Loucy (cell line): ENCODE measurements at regions not wholly inside any gene's neighbourhood (a gene's known extent, or its start where the extent isn't known, plus 50 kb on each side); places are given as distances from the start of the nearest gene placed in this dataset.

Experiments used
- H2AFZ ChIP-seq: fragments of 200-600 bp; sonication (generic); 2 replicates; pipeline ENCODE4 v1.6.0; 2016; ENCODE audit warnings: antibody characterized with exemption, mild to moderate bottlenecking, low read length, moderate library complexity
- H3F3A ChIP-seq: fragments of 200-600 bp; 2 replicates; pipeline ENCODE4 v1.6.0; 2016; ENCODE audit warnings: antibody characterized with exemption, low read depth, mild to moderate bottlenecking
- H3K27me3 ChIP-seq: fragments of 200-600 bp; sonication (generic); 2 replicates; pipeline ENCODE4 v1.6.1; 2014; ENCODE audit warnings: low read length, mild to moderate bottlenecking; ENCODE audit not compliant: insufficient read depth, poor library complexity, severe bottlenecking
- H3K36me3 ChIP-seq: fragments of 200-600 bp; sonication (generic); 2 replicates; pipeline ENCODE4 v1.6.1; 2016; ENCODE audit warnings: low read length; ENCODE audit not compliant: insufficient read depth
- H3K4me1 ChIP-seq: fragments of 200-600 bp; sonication (generic); 2 replicates; pipeline ENCODE4 v1.5.1; 2014; ENCODE audit warnings: low read length, mild to moderate bottlenecking; ENCODE audit not compliant: insufficient read depth, poor library complexity, severe bottlenecking
- H3K4me2 ChIP-seq: fragments of 200-600 bp; sonication (generic); 2 replicates; pipeline ENCODE4 v1.6.0; 2014; ENCODE audit warnings: antibody characterized with exemption, low read length, low read depth, mild to moderate bottlenecking; ENCODE audit not compliant: poor library complexity, severe bottlenecking
- H3K4me3 ChIP-seq: fragments of 200-600 bp; sonication (generic); 2 replicates; pipeline ENCODE4 v1.5.1; 2014; ENCODE audit warnings: low read length, mild to moderate bottlenecking, mixed read lengths; ENCODE audit not compliant: poor library complexity, severe bottlenecking
- H3K79me2 ChIP-seq: fragments of 200-600 bp; sonication (generic); 2 replicates; pipeline ENCODE4 v1.6.1; 2014; ENCODE audit warnings: low read length; ENCODE audit not compliant: insufficient read depth
- H3K9ac ChIP-seq: fragments of 200-600 bp; sonication (generic); 2 replicates; pipeline ENCODE4 v1.6.0; 2014; ENCODE audit warnings: mild to moderate bottlenecking, low read depth, low read length, moderate library complexity; ENCODE audit not compliant: poor library complexity, severe bottlenecking
- H3K9me2 ChIP-seq: fragments of 200-600 bp; sonication (generic); replicated peaks from 2 replicates; pipeline ENCODE4 v1.6.1; 2016; ENCODE audit warnings: low read depth, low read length, mixed read lengths
- H3K9me3 ChIP-seq: fragments of 200-600 bp; sonication (generic); 2 replicates; pipeline ENCODE4 v1.6.1; 2014; ENCODE audit warnings: mild to moderate bottlenecking, antibody characterized with exemption, low read length, low read depth; ENCODE audit not compliant: insufficient read depth
- H4K20me1 ChIP-seq: fragments of 200-600 bp; sonication (generic); 2 replicates; pipeline ENCODE4 v1.6.0; 2014; ENCODE audit warnings: antibody characterized with exemption, low read length, mild to moderate bottlenecking; ENCODE audit not compliant: insufficient read depth, poor library complexity, severe bottlenecking
- CTCF ChIP-seq: fragments of 200-600 bp; sonication (generic); conservative IDR thresholded peaks from 2 replicates; pipeline ENCODE4 v1.5.1; 2014; ENCODE audit warnings: mild to moderate bottlenecking, antibody characterized with exemption, low read length
- EZH2phosphoT487 ChIP-seq: fragments of 200-600 bp; IDR thresholded peaks from 2 replicates; pipeline ENCODE4 v1.6.1; 2018; ENCODE audit warnings: antibody characterized with exemption, mild to moderate bottlenecking, moderate library complexity, borderline replicate concordance

- no peaks in the 10 kb centered on the region for H4K20me1 ChIP-seq
- H3F3A ChIP-seq, result no peaks in the 10 kb centered on the region
- TF ChIP-seq EZH2phosphoT487 (no peak), CTCF (no peak)
- no peak overlapping the region for H3K9ac ChIP-seq
- H3K9me2 ChIP-seq, result no peaks in the 10 kb centered on the region
- H3K9me3 ChIP-seq, result no peaks in the 10 kb centered on the region
- H3K4me3 ChIP-seq, result no peak overlapping the region
- H2AFZ ChIP-seq, result no peak overlapping the region
- no peaks in the 10 kb centered on the region for H3K27me3 ChIP-seq
- no peaks in the 10 kb centered on the region for H3K4me1 ChIP-seq
- H3K79me2 ChIP-seq, result no peaks in the 10 kb centered on the region
- no peak overlapping the region for H3K4me2 ChIP-seq
- H3K36me3 ChIP-seq, result no peaks in the 10 kb centered on the region
Observed at GRCh38 chr4:148946271-148946670, 504.1 kb upstream of the NR3C2 start.

- TF ChIP-seq EZH2phosphoT487 (no peak), CTCF (no peak)
- H3F3A ChIP-seq, result no peaks in the 10 kb centered on the region
- H3K79me2 ChIP-seq, result no peaks in the 10 kb centered on the region
Observed at GRCh38 chr4:148944839-148945219, 502.6 kb upstream of the NR3C2 start.

GRCh38 chr4:148944136-148944838, 502.1 kb upstream of the NR3C2 start:
- Histone ChIP-seq H3K4me3 (no peak overlapping the region), H3K79me2 (no peaks in the 10 kb centered on the region), H3K27me3 (no peaks in the 10 kb centered on the region), H3K9me2 (no peaks in the 10 kb centered on the region), H3K9ac (no peak overlapping the region), H4K20me1 (no peaks in the 10 kb centered on the region), H3K36me3 (no peaks in the 10 kb centered on the region), H3F3A (no peaks in the 10 kb centered on the region), H3K4me1 (no peaks in the 10 kb centered on the region), H3K9me3 (no peaks in the 10 kb centered on the region), H2AFZ (no peak overlapping the region), H3K4me2 (no peak overlapping the region)
- TF ChIP-seq EZH2phosphoT487, result no peak

More at GRCh38 chr4:148944839-148945219, 502.6 kb upstream of the NR3C2 start:
- H3K9me3 ChIP-seq, result no peaks in the 10 kb centered on the region
- H3K4me3 ChIP-seq, result no peak overlapping the region
- H4K20me1 ChIP-seq, result no peaks in the 10 kb centered on the region
- no peaks in the 10 kb centered on the region for H3K4me1 ChIP-seq
- no peak overlapping the region for H2AFZ ChIP-seq
- no peak overlapping the region for H3K4me2 ChIP-seq
- H3K36me3 ChIP-seq, result no peaks in the 10 kb centered on the region
- no peaks in the 10 kb centered on the region for H3K9me2 ChIP-seq
- no peaks in the 10 kb centered on the region for H3K27me3 ChIP-seq
- H3K9ac ChIP-seq, result no peak overlapping the region
